Body of pancreas (tissue), 4 donors: ENCODE measurements at regions not wholly inside any gene's neighbourhood (a gene's known extent, or its start where the extent isn't known, plus 50 kb on each side); places are given as distances from the start of the nearest gene placed in this dataset.

Experiments used
- CTCF ChIP-seq, 7 experiments: fragments of 450-650 bp in 4 of 7; fragments of 200-600 bp in 3 of 7; sonication (generic) in 3 of 7; IDR thresholded peaks; one replicate each; pipeline ENCODE4 v1.5.1; 2016 to 2019; ENCODE audit warnings: antibody characterized with exemption in 7 of 7
- POLR2A ChIP-seq, 3 donors: fragments of 450-650 bp; IDR thresholded peaks; one replicate each; pipeline ENCODE4 v1.6.1; 2016; ENCODE audit warnings: antibody characterized with exemption in 3 of 3, mild to moderate bottlenecking in 2 of 3

- TF ChIP-seq CTCF (IDR thresholded peaks at IDR 0.05) (no peak), POLR2A (IDR thresholded peaks at IDR 0.05) (no peak)
These were observed 399.1 kb downstream of the PLCL1 start for GRCh38 chr2:198203336-198204069.
